HUES64 (cell line): ENCODE measurements at regions not wholly inside any gene's neighbourhood (a gene's known extent, or its start where the extent isn't known, plus 50 kb on each side); places are given as distances from the start of the nearest gene placed in this dataset.

ENCODE experiments used
- H3K27ac ChIP-seq: 2 replicates; pipeline ENCODE4 v1.7.0; 2013; ENCODE audit warnings: low read depth, low read length, inconsistent platforms
- H3K27me3 ChIP-seq: 2 replicates; pipeline ENCODE4 v1.6.1; 2013; ENCODE audit warnings: mild to moderate bottlenecking, low read length; ENCODE audit not compliant: insufficient read depth
- H3K36me3 ChIP-seq: 2 replicates; pipeline ENCODE4 v1.6.1; 2013; ENCODE audit warnings: mild to moderate bottlenecking, low read length; ENCODE audit not compliant: insufficient read depth
- H3K4me1 ChIP-seq: 2 replicates; pipeline ENCODE4 v1.6.1; 2013; ENCODE audit warnings: mild to moderate bottlenecking, low read length, moderate library complexity; ENCODE audit not compliant: insufficient read depth
- H3K4me3 ChIP-seq: 2 replicates; pipeline ENCODE4 v1.5.1; 2013; ENCODE audit warnings: mild to moderate bottlenecking, low read length, moderate library complexity
- H3K9ac ChIP-seq: 2 replicates; pipeline ENCODE4 v1.6.1; 2013; ENCODE audit warnings: mild to moderate bottlenecking, low read depth, low read length
- H3K9me3 ChIP-seq: 2 replicates; pipeline ENCODE4 v1.6.1; 2013; ENCODE audit warnings: low read depth, low read length; ENCODE audit not compliant: insufficient read depth
- WGBS: fragments of 150-250, 120-280 bp; methylation state at CpG from one replicate; pipeline ENCODE4 v1.1.7; 2013; ENCODE audit warnings: missing lambda C conversion rate; 5-methylcytosine and 5-hydroxymethylcytosine counted together

GRCh38 chr21:41043014-41043413, 124.9 kb upstream of the BACE2 start:
- H3K9me3 ChIP-seq = no peaks in the 10 kb centered on the region
- H3K36me3 ChIP-seq = no peaks in the 10 kb centered on the region
- no peaks in the 10 kb centered on the region for H3K27me3 ChIP-seq
- H3K9ac ChIP-seq = no peak overlapping the region
- H3K27ac ChIP-seq = no peak overlapping the region
- 96% methylated on average over 2 of the region's 2 CpGs for WGBS
- H3K4me1 ChIP-seq = peaks cover 9% of the 10 kb centered on the region; the same call in 1 of the 2 replicates
- H3K4me3 ChIP-seq = no peak overlapping the region

GRCh38 chr21:41045534-41046268, 122.3 kb upstream of the BACE2 start:
- 73% methylated on average over 17 of the region's 17 CpGs for WGBS

GRCh38 chr21:41048145-41048544, 119.8 kb upstream of the BACE2 start:
- Histone ChIP-seq H3K9me3 (no peaks in the 10 kb centered on the region), H3K4me1 (peaks cover 9% of the 10 kb centered on the region; the same call in 1 of the 2 replicates), H3K9ac (no peak overlapping the region), H3K36me3 (no peaks in the 10 kb centered on the region), H3K27me3 (no peaks in the 10 kb centered on the region), H3K27ac (no peak overlapping the region), H3K4me3 (no peak overlapping the region)
- 86% methylated on average over 1 of the region's 1 CpG for WGBS

More at GRCh38 chr21:41045534-41046268, 122.3 kb upstream of the BACE2 start:
- H3K27ac ChIP-seq = no peak overlapping the region
- no peak overlapping the region for H3K9ac ChIP-seq
- H3K27me3 ChIP-seq = no peaks in the 10 kb centered on the region
- no peak overlapping the region for H3K4me3 ChIP-seq
- H3K9me3 ChIP-seq = no peaks in the 10 kb centered on the region
- H3K4me1 ChIP-seq = peaks cover 9% of the 10 kb centered on the region; the same call in 1 of the 2 replicates
- no peaks in the 10 kb centered on the region for H3K36me3 ChIP-seq

- Histone ChIP-seq H3K4me1 (peaks cover 9% of the 10 kb centered on the region; the same call in 1 of the 2 replicates), H3K27ac (no peak overlapping the region)
- 95% methylated on average over 5 of the region's 5 CpGs for WGBS
Observed at GRCh38 chr21:41048623-41049022, 119.3 kb upstream of the BACE2 start.

GRCh38 chr21:41052820-41053555, 115.0 kb upstream of the BACE2 start:
- WGBS = 94% methylated on average over 15 of the region's 15 CpGs
- no peak overlapping the region for H3K9ac ChIP-seq
- H3K36me3 ChIP-seq = no peaks in the 10 kb centered on the region
- no peaks in the 10 kb centered on the region for H3K9me3 ChIP-seq
- H3K27ac ChIP-seq = no peak overlapping the region
- no peak overlapping the region for H3K4me3 ChIP-seq
- no peaks in the 10 kb centered on the region for H3K27me3 ChIP-seq
- no peaks in the 10 kb centered on the region for H3K4me1 ChIP-seq

More at GRCh38 chr21:41048623-41049022, 119.3 kb upstream of the BACE2 start:
- no peaks in the 10 kb centered on the region for H3K27me3 ChIP-seq
- H3K36me3 ChIP-seq = no peaks in the 10 kb centered on the region
- no peak overlapping the region for H3K9ac ChIP-seq
- no peaks in the 10 kb centered on the region for H3K9me3 ChIP-seq
- no peak overlapping the region for H3K4me3 ChIP-seq

GRCh38 chr21:41054018-41054578, 113.9 kb upstream of the BACE2 start:
- no peak overlapping the region for H3K9ac ChIP-seq
- no peaks in the 10 kb centered on the region for H3K27me3 ChIP-seq
- no peaks in the 10 kb centered on the region for H3K9me3 ChIP-seq
- no peak overlapping the region for H3K27ac ChIP-seq
- H3K36me3 ChIP-seq = no peaks in the 10 kb centered on the region
- H3K4me3 ChIP-seq = no peak overlapping the region
- no peaks in the 10 kb centered on the region for H3K4me1 ChIP-seq
- 95% methylated on average over 5 of the region's 6 CpGs for WGBS

- H3K36me3 ChIP-seq = no peaks in the 10 kb centered on the region
- no peaks in the 10 kb centered on the region for H3K4me1 ChIP-seq
- no peak overlapping the region for H3K27ac ChIP-seq
- no peak overlapping the region for H3K4me3 ChIP-seq
- H3K27me3 ChIP-seq = no peaks in the 10 kb centered on the region
- H3K9ac ChIP-seq = no peak overlapping the region
- H3K9me3 ChIP-seq = no peaks in the 10 kb centered on the region
- WGBS = 91% methylated on average over 8 of the region's 8 CpGs
Observed at GRCh38 chr21:41055266-41055665, 112.7 kb upstream of the BACE2 start.

- Histone ChIP-seq H3K9me3 (no peaks in the 10 kb centered on the region), H3K4me3 (no peak overlapping the region), H3K27ac (no peak overlapping the region), H3K9ac (no peak overlapping the region), H3K4me1 (peaks cover 11% of the 10 kb centered on the region), H3K27me3 (no peaks in the 10 kb centered on the region), H3K36me3 (no peaks in the 10 kb centered on the region)
- 77% methylated on average over 6 of the region's 6 CpGs for WGBS
Observed at GRCh38 chr21:41059871-41060270, 108.1 kb upstream of the BACE2 start.

- no peaks in the 10 kb centered on the region for H3K36me3 ChIP-seq
- 96% methylated on average over 7 of the region's 7 CpGs for WGBS
- H3K27me3 ChIP-seq = no peaks in the 10 kb centered on the region
- no peak overlapping the region for H3K9ac ChIP-seq
- H3K27ac ChIP-seq = no peak overlapping the region
- no peak overlapping the region for H3K4me3 ChIP-seq
- H3K4me1 ChIP-seq = peaks cover 11% of the 10 kb centered on the region
- no peaks in the 10 kb centered on the region for H3K9me3 ChIP-seq
Observed at GRCh38 chr21:41061701-41062100, 106.3 kb upstream of the BACE2 start.

- H3K27me3 ChIP-seq = peaks cover 7% of the 10 kb centered on the region
- no peak overlapping the region for H3K27ac ChIP-seq
- H3K4me3 ChIP-seq = no peak overlapping the region
- H3K4me1 ChIP-seq = peaks cover 22% of the 10 kb centered on the region
- no peaks in the 10 kb centered on the region for H3K9me3 ChIP-seq
- no peak overlapping the region for H3K9ac ChIP-seq
- WGBS = 84% methylated on average over 12 of the region's 12 CpGs
- no peaks in the 10 kb centered on the region for H3K36me3 ChIP-seq
Observed at GRCh38 chr21:41064334-41064791, 103.6 kb upstream of the BACE2 start.

GRCh38 chr21:41064951-41065350, 103.0 kb upstream of the BACE2 start:
- Histone ChIP-seq H3K27ac (no peak overlapping the region), H3K36me3 (no peaks in the 10 kb centered on the region), H3K4me3 (no peak overlapping the region), H3K27me3 (peaks cover 7% of the 10 kb centered on the region), H3K4me1 (peaks cover 22% of the 10 kb centered on the region), H3K9me3 (no peaks in the 10 kb centered on the region), H3K9ac (no peak overlapping the region)
- WGBS = 89% methylated on average over 8 of the region's 8 CpGs
